ENCODE measurements at regions not wholly inside any gene's neighbourhood (a gene's known extent, or its start where the extent isn't known, plus 50 kb on each side); places are given as distances from the start of the nearest gene placed in this dataset.

DNA sequence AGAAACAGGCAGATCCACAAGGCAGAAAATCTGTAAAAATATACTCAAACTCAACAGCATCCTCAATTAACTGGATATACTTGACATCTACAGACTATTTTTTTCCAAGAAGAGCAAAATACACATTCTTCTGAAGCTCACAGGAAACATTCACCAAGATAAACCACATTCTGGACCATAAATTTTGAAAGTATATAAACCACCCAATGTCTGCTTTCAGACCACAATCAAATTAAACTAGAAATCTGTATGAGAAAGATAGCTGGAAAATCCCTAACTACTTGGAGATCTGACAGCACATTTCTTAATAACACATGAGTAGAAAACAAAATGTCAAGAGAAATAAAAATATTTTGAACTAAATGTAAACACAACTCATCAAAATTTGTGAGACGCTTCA, 195.5 kb downstream of the ERMARD start:
- ChIA-PET CTCF (interaction anchor here (1.2 to 2.2 kb wide), 2 partner anchors 142 to 584 kb away, joined by 3 to 6 read pairs; no protein-coding TSS in a partner anchor), POLR2A (interaction anchor here (0.9 kb wide), 1 partner anchor 110 kb away, joined by 3 read pairs; no protein-coding TSS in a partner anchor)
- Histone ChIP-seq H3K4me1 (ENCODE audit: control extremely low read depth in 1 of 4, control insufficient read depth in 4 of 4, insufficient read depth in 4 of 4, low read length in 3 of 4) (peaks cover 0 to 11% (median 0%) of the 10 kb centered on the region in 4 experiments), H3K9me3 (ENCODE audit: control extremely low read depth in 1 of 5, control insufficient read depth in 4 of 5, insufficient read depth in 2 of 5, low read depth in 1 of 5, low read length in 4 of 5) (peaks cover 0 to 9% (median 4%) of the 10 kb centered on the region in 5 experiments), H3K4me3 (ENCODE audit: control insufficient read depth in 1 of 7, extremely low read depth in 1 of 7, insufficient read depth in 4 of 7, low read depth in 2 of 7, low read length in 6 of 7) (no peak overlapping the region), H3K27me3 (replicated peaks in 2 of 5; ENCODE audit: control insufficient read depth in 4 of 5, insufficient read depth in 5 of 5, low read length in 4 of 5) (peaks cover 0 to 18% (median 2%) of the 10 kb centered on the region in 5 experiments), H3K27ac (ENCODE audit: insufficient read depth in 1 of 2, low read depth in 1 of 2, low read length in 2 of 2, poor library complexity in 1 of 2, severe bottlenecking in 2 of 2) (no peak overlapping the region), H3K36me3 (ENCODE audit: control insufficient read depth in 4 of 4, insufficient read depth in 4 of 4, low read length in 3 of 4) (no peaks in the 10 kb centered on the region)
- DNase-seq = peak in 2 of 3 donors; percentile 76 to 82
- 29% methylated on average over 1 of the region's 1 CpG for WGBS (ENCODE audit: insufficient coverage)

DNA sequence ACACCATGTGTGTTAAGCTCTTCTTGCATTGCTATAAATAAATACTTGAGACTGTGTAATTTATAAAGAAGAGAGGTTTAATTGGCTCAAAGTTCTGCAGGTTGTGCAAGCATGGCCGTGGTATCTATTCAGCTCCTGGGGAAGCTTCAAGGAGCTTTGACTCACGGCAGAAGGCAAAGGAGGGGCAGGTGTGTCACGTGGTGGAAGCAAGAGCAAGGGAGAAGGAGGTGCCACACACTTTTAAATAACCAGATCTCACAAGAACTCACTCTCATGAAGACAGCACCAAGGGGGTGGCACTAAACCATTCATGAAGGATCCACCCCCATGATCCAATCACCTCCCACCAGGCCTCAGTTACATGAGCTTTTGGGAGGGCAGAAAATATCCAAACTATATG, 193.7 kb downstream of the ERMARD start:
- H3K27ac ChIP-seq (ENCODE audit: insufficient read depth in 1 of 2, low read depth in 1 of 2, low read length in 2 of 2, poor library complexity in 1 of 2, severe bottlenecking in 2 of 2) = no peak overlapping the region
- POLR2A ChIA-PET = no interaction called here
- peaks cover 0 to 35% (median 7%) of the 10 kb centered on the region in 5 experiments for H3K27me3 ChIP-seq (replicated peaks in 2 of 5; ENCODE audit: control insufficient read depth in 4 of 5, insufficient read depth in 5 of 5, low read length in 4 of 5)
- no peak for DNase-seq
- H3K4me3 ChIP-seq (ENCODE audit: control insufficient read depth in 1 of 7, extremely low read depth in 1 of 7, insufficient read depth in 4 of 7, low read depth in 2 of 7, low read length in 6 of 7) = no peak overlapping the region
- CTCF ChIA-PET = interaction anchor here (1.4 kb wide), 1 partner anchor 10 kb away, joined by 3 read pairs; no protein-coding TSS in a partner anchor
- H3K36me3 ChIP-seq (ENCODE audit: control insufficient read depth in 4 of 4, insufficient read depth in 4 of 4, low read length in 3 of 4) = no peaks in the 10 kb centered on the region
- H3K4me1 ChIP-seq (ENCODE audit: control extremely low read depth in 1 of 4, control insufficient read depth in 4 of 4, insufficient read depth in 4 of 4, low read length in 3 of 4) = peaks cover 0 to 11% (median 0%) of the 10 kb centered on the region in 4 experiments
- peaks cover 0 to 9% (median 4%) of the 10 kb centered on the region in 5 experiments for H3K9me3 ChIP-seq (ENCODE audit: control extremely low read depth in 1 of 5, control insufficient read depth in 4 of 5, insufficient read depth in 2 of 5, low read depth in 1 of 5, low read length in 4 of 5)
- 33% methylated on average over 1 of the region's 3 CpGs for WGBS (ENCODE audit: insufficient coverage)

GRCh38 chr6:169944415-169944814, 193.0 kb downstream of the ERMARD start:
- peaks cover 0 to 42% (median 7%) of the 10 kb centered on the region in 5 experiments for H3K27me3 ChIP-seq (replicated peaks in 2 of 5; ENCODE audit: control insufficient read depth in 4 of 5, insufficient read depth in 5 of 5, low read length in 4 of 5)
- CTCF ChIA-PET = interaction anchor here (1.4 to 1.7 kb wide), 3 partner anchors 9 to 585 kb away, joined by 3 read pairs; no protein-coding TSS in a partner anchor
- no peaks in the 10 kb centered on the region for H3K36me3 ChIP-seq (ENCODE audit: control insufficient read depth in 4 of 4, insufficient read depth in 4 of 4, low read length in 3 of 4)
- H3K4me1 ChIP-seq (ENCODE audit: control extremely low read depth in 1 of 4, control insufficient read depth in 4 of 4, insufficient read depth in 4 of 4, low read length in 3 of 4) = peaks cover 0 to 11% (median 0%) of the 10 kb centered on the region in 4 experiments
- H3K4me3 ChIP-seq (ENCODE audit: control insufficient read depth in 1 of 7, extremely low read depth in 1 of 7, insufficient read depth in 4 of 7, low read depth in 2 of 7, low read length in 6 of 7) = no peak overlapping the region
- no peak for DNase-seq
- peaks cover 0 to 9% (median 4%) of the 10 kb centered on the region in 5 experiments for H3K9me3 ChIP-seq (ENCODE audit: control extremely low read depth in 1 of 5, control insufficient read depth in 4 of 5, insufficient read depth in 2 of 5, low read depth in 1 of 5, low read length in 4 of 5)
- H3K27ac ChIP-seq (ENCODE audit: insufficient read depth in 1 of 2, low read depth in 1 of 2, low read length in 2 of 2, poor library complexity in 1 of 2, severe bottlenecking in 2 of 2) = no peak overlapping the region
- POLR2A ChIA-PET = no interaction called here

GRCh38 chr6:169944061-169944337, 192.6 kb downstream of the ERMARD start:
- CTCF ChIA-PET = interaction anchor here (1.4 to 1.7 kb wide), 3 partner anchors 9 to 586 kb away, joined by 3 read pairs; no protein-coding TSS in a partner anchor
- peaks cover 0 to 9% (median 4%) of the 10 kb centered on the region in 5 experiments for H3K9me3 ChIP-seq (ENCODE audit: control extremely low read depth in 1 of 5, control insufficient read depth in 4 of 5, insufficient read depth in 2 of 5, low read depth in 1 of 5, low read length in 4 of 5)
- H3K4me1 ChIP-seq (ENCODE audit: control extremely low read depth in 1 of 4, control insufficient read depth in 4 of 4, insufficient read depth in 4 of 4, low read length in 3 of 4) = peaks cover 0 to 11% (median 0%) of the 10 kb centered on the region in 4 experiments
- no peak for DNase-seq
- no peaks in the 10 kb centered on the region for H3K36me3 ChIP-seq (ENCODE audit: control insufficient read depth in 4 of 4, insufficient read depth in 4 of 4, low read length in 3 of 4)
- H3K27ac ChIP-seq (ENCODE audit: insufficient read depth in 1 of 2, low read depth in 1 of 2, low read length in 2 of 2, poor library complexity in 1 of 2, severe bottlenecking in 2 of 2) = no peak overlapping the region
- H3K27me3 ChIP-seq (replicated peaks in 2 of 5; ENCODE audit: control insufficient read depth in 4 of 5, insufficient read depth in 5 of 5, low read length in 4 of 5) = peaks cover 0 to 46% (median 7%) of the 10 kb centered on the region in 5 experiments
- no peak overlapping the region for H3K4me3 ChIP-seq (ENCODE audit: control insufficient read depth in 1 of 7, extremely low read depth in 1 of 7, insufficient read depth in 4 of 7, low read depth in 2 of 7, low read length in 6 of 7)
- POLR2A ChIA-PET = no interaction called here

- Histone ChIP-seq H3K4me3 (ENCODE audit: control insufficient read depth in 1 of 7, extremely low read depth in 1 of 7, insufficient read depth in 4 of 7, low read depth in 2 of 7, low read length in 6 of 7) (no peak overlapping the region), H3K4me1 (ENCODE audit: control extremely low read depth in 1 of 4, control insufficient read depth in 4 of 4, insufficient read depth in 4 of 4, low read length in 3 of 4) (peaks cover 0 to 11% (median 0%) of the 10 kb centered on the region in 4 experiments), H3K27ac (ENCODE audit: insufficient read depth in 1 of 2, low read depth in 1 of 2, low read length in 2 of 2, poor library complexity in 1 of 2, severe bottlenecking in 2 of 2) (no peak overlapping the region), H3K27me3 (replicated peaks in 2 of 5; ENCODE audit: control insufficient read depth in 4 of 5, insufficient read depth in 5 of 5, low read length in 4 of 5) (peaks cover 0 to 52% (median 7%) of the 10 kb centered on the region in 5 experiments), H3K36me3 (ENCODE audit: control insufficient read depth in 4 of 4, insufficient read depth in 4 of 4, low read length in 3 of 4) (no peaks in the 10 kb centered on the region), H3K9me3 (ENCODE audit: control extremely low read depth in 1 of 5, control insufficient read depth in 4 of 5, insufficient read depth in 2 of 5, low read depth in 1 of 5, low read length in 4 of 5) (peaks cover 0 to 9% (median 4%) of the 10 kb centered on the region in 5 experiments)
- CTCF ChIA-PET = interaction anchor here (1.4 to 1.7 kb wide), 3 partner anchors 8 to 586 kb away, joined by 3 read pairs; no protein-coding TSS in a partner anchor
- POLR2A ChIA-PET = no interaction called here
- WGBS (ENCODE audit: insufficient coverage) = 100% methylated on average over 4 of the region's 7 CpGs
- no peak for DNase-seq
These were observed 192.0 kb downstream of the ERMARD start for GRCh38 chr6:169943241-169944060.

DNA sequence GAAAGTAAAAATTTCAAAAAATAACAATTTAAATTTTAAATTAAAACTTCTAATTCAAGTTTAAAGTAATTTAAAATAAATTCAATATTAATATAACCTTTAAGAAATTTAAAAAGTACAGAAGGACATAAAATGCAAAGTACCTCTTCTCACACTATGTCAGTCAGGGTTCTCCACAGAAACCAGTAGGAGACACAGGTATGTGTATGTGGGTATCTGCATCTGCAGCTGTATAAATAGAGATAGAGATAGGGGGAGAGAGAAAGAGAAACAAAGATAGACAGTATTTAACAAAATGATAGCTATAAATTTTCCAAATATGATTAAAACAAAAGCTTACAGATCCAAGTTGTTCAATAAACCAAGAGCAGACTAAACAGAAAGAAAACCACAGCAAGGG, 190.8 kb downstream of the ERMARD start:
- DNase-seq = no peak
- Histone ChIP-seq H3K9me3 (ENCODE audit: control extremely low read depth in 1 of 5, control insufficient read depth in 4 of 5, insufficient read depth in 2 of 5, low read depth in 1 of 5, low read length in 4 of 5) (peaks cover 0 to 9% (median 4%) of the 10 kb centered on the region in 5 experiments), H3K27me3 (replicated peaks in 2 of 5; ENCODE audit: control insufficient read depth in 4 of 5, insufficient read depth in 5 of 5, low read length in 4 of 5) (peaks cover 0 to 65% (median 7%) of the 10 kb centered on the region in 5 experiments), H3K36me3 (ENCODE audit: control insufficient read depth in 4 of 4, insufficient read depth in 4 of 4, low read length in 3 of 4) (no peaks in the 10 kb centered on the region), H3K4me1 (ENCODE audit: control extremely low read depth in 1 of 4, control insufficient read depth in 4 of 4, insufficient read depth in 4 of 4, low read length in 3 of 4) (peaks cover 0 to 7% (median 0%) of the 10 kb centered on the region in 4 experiments), H3K4me3 (ENCODE audit: control insufficient read depth in 1 of 7, extremely low read depth in 1 of 7, insufficient read depth in 4 of 7, low read depth in 2 of 7, low read length in 6 of 7) (no peak overlapping the region), H3K27ac (ENCODE audit: insufficient read depth in 1 of 2, low read depth in 1 of 2, low read length in 2 of 2, poor library complexity in 1 of 2, severe bottlenecking in 2 of 2) (no peak overlapping the region)
- POLR2A ChIA-PET = no interaction called here
- CTCF ChIA-PET = no interaction called here
